ENCODE measurements at regions not wholly inside any gene's neighbourhood (a gene's known extent, or its start where the extent isn't known, plus 50 kb on each side); places are given as distances from the start of the nearest gene placed in this dataset.

- no peak for DNase-seq
Observed at GRCh38 chr5:105754056-105754455, 1916.7 kb downstream of the EFNA5 start.

DNA sequence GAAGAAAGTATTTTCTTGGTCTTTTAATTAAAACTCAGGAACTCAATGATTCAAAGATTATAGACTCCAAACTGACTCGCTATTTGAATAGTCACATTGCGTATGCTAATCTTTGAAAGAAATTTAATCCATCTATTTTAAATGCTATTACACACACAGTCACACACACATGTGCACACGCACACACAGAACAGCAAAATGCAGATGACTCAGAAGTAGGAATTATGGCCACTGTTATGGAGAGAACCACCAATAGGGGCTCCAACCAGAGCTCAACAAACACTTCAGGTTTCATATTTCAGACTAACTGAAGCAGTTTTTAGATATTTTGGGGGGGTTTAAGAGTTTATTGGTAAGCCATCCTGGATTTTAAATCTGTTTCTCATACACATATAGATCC is 1917.9 kb downstream of the EFNA5 start:
- no peak for DNase-seq

GRCh38 chr5:105751908-105752307 is 1918.8 kb downstream of the EFNA5 start:
- no peak for DNase-seq

GRCh38 chr5:105745111-105745510 is 1925.6 kb downstream of the EFNA5 start:
- DNase-seq, result no peak

- no peak for DNase-seq
Observed at GRCh38 chr5:105740242-105740641, 1930.5 kb downstream of the EFNA5 start.

- no peak for DNase-seq
Observed at GRCh38 chr5:105739732-105740131, 1931.0 kb downstream of the EFNA5 start.

DNA sequence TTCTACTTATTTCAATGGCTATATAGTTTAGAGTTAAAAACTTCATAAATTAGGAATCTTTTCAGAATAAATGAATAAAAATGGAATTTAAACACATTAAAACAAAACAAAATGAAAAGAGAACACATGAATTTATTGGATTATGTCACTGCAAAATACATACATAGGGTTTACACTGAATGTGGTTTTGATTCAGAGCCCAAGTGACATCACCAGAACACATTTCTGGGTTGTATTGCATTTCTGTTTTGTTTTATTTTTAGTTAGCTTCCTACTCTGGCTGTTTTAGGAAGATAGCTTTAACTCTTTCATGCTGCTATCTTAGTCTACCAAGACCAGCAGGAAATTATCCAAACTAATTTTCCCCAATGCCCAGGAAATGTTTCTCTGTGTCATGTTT is 1935.0 kb downstream of the EFNA5 start:
- DNase-seq, result no peak

- DNase-seq, result no peak
Observed at GRCh38 chr5:105730982-105731381, 1939.8 kb downstream of the EFNA5 start.

DNA sequence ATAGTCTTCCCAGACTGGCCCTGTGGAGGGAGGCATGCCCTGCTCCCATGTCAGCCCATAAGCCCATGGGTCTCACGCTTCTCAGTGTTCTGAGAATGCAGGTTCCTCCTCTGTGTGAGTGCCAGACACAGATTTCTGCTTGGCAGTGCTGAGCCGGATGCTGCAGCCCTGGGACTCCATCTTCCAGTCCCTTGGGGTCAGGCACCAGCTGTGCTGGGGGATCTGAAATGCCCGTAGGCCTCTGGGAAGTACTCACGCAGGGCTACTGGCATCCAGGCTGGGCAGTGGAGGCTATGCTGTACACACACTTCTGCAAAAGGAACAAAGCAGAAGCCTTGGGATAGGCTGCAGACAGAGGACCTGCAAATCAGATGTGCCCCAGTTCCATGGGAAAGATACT is 1944.6 kb downstream of the EFNA5 start:
- DNase-seq, result no peak

- no peak for DNase-seq
Observed at GRCh38 chr5:105708442-105708841, 1962.3 kb downstream of the EFNA5 start.

DNA sequence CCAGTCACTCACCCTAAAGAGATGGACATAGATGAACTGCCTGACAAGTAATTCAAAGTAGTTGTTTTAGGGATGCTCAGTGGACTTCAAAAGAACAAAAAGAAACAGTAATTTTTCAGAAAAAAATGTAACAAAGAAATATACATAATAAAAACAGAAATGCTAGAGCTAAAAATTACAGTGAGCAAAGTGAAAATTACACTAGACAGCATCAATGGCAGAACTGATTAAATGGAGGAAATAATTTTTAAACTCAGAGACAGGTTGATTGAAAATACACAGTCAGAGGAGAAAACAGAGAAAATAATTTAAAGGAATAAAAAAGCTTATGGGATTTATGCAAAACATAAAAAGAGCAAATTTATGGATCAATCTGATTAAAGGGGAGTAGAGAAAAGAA is 1968.4 kb downstream of the EFNA5 start:
- no peak for DNase-seq

DNA sequence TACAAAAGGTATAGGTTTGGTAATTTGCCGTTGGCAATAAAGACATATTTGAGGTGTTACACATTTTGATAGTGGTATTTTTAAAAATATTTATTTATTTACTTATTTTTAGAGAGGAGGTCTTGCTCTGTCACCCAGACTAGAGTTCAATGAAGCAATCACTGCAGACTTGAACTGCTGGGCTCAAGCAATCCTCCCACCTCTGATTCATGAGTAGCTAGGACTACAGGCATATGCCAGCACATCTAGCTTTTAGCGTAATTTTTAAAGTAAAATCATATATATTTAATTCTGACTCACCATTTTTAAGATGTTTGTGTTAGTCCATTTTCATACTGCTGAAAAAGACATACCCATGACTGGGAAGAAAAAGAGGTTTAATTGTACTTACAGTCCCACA is 1974.3 kb downstream of the EFNA5 start:
- DNase-seq, result no peak

- no peak for DNase-seq
Observed at GRCh38 chr5:105695941-105696340, 1974.8 kb downstream of the EFNA5 start.

DNA sequence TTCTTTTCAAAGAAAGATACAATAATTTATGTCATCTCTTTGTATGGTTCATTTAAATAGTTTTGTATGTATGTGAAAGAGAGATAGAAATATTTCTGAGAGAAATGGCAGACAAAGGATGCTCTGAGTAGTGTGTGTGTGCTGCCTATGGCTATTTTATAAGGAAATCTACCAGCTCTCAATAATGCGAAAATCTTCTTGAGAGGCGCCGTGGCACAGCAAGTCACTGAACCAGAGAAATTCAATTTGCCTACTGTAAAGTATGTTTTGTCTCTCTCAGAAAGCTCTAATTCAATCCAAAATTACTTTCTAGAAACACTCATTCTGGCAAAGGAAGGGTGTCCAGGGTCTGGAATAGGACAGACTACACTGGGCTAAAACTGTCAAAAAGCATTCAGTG is 1981.1 kb downstream of the EFNA5 start:
- DNase-seq, result no peak

GRCh38 chr5:105688227-105688792 is 1982.4 kb downstream of the EFNA5 start:
- no peak for DNase-seq

DNA sequence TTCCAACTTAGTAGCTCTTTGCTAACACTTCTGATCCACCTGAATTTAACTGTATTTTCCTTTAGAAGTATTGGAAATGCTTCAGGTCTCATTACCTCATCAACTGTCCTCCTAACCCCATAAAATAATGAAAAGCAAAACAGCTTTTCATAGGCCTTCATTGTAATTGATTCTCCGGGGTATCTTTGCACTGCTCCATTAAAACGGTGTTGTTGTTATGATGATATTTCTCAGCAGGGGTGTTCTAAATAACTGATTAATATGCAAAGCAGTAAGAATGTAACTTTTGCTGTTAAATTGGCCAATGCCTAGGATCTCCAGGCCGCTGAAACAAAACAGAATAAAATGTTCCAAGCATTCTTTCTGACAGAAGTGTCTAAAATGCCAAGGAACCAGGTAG is 1983.2 kb downstream of the EFNA5 start:
- DNase-seq, result no peak

DNA sequence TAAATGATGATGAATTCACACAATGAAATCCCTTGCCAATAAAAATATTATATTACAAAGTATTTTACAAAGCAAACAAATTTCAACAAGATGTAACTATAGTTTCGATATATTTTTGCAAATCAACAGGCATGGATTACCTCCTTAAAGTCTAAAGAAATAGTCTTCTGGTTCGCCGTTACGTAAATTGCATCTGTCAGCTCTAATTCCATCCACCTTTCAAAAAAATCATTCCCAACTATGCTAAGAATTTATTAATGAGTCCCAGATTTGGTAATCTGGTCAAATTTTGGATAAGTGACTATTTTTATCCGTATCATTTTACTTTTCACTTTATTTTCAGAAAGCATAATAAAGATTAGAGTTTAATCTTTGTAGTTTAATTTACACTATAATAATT is 1984.9 kb downstream of the EFNA5 start:
- DNase-seq, result no peak

- no peak for DNase-seq
Observed at GRCh38 chr5:105684799-105685198, 1985.9 kb downstream of the EFNA5 start.

DNA sequence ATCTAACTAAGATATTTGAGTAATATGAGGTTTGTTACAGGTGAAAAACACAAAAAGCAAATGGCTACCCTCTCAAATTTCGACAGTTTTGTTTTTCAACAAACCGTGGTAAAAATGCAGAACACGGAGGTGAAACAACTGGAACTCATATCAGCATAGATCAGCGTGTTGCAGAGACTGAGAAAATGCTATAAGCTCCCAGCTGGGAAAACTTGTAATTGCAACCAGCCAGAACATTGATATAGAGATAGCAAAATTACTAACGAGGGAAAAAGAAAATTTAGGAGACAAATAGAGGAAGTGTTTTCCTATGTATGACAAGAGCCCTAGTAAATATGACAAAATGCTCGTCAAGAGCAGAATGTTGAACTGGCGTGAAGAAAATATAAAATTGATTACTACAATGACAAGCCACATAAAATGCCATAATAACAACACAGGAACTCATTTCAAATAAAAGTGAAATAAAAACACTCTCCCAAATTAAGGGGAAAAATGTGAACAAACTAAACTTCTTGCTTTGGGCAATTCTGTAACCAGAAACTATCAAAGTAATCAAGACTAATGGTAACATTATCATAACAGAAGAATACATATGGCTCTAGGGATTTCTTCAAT is 1989.8 kb downstream of the EFNA5 start:
- no peak for DNase-seq

DNA sequence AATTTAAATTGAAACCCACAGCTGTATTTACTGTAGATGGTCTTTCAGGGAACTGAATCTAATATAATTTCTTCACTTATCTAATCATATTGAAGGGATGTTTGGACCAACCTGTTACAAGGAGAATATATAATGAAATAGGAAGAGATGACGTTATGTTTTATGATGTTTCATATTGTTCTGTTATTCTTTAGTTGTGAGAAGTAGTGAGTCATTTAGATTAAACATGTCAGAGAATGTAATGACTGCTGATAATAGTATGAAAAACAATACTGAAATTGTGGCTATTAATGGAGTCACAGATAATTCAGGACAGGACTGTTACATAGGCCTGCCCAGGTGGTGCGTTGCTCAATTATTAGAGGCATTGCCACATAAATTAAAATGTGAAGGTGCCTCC is 1993.4 kb downstream of the EFNA5 start:
- no peak for DNase-seq

GRCh38 chr5:105670596-105670995 is 2000.1 kb downstream of the EFNA5 start:
- DNase-seq, result no peak

- DNase-seq, result no peak
Observed at GRCh38 chr5:105663671-105664070, 2007.1 kb downstream of the EFNA5 start.

DNA sequence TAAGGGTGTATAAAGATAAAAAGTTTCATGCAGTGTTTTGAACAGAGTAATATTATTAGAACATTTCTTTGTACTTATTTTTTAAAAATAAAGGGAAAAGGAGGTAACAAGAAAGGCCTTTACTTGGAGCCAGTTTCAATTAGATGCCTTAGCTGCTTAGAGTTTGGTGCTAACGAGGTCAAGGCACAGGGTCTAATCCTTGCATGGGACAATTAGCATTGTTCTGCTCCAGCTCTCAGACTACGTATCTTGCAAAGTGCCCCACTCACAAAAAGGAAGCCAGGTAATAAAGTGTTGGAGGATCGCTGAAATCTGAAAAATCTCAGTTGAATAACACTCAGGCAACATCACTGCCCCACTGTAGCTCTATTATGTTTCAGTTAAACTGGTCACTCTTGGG is 2011.3 kb downstream of the EFNA5 start:
- no peak for DNase-seq

DNA sequence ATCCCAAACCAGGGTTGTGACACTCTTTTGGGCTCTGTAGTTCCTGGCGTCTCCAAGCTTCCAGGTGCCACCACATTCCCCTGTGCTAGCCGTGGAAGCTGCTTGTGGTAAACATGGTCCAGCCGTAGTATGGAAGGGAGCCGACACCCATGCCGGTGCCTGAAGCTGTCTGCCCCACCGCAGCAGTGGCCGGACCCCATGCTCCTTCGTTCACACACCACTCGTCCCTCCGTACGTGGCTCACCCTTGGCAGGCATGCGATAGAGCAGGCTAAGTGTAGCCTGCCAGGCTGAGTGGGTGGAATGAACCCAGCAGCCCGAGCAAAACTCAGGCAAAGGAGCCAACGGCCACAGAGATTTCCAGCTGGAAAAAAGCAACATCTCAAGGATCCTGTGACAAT is 2030.4 kb downstream of the EFNA5 start:
- DNase-seq, result no peak

- no peak for DNase-seq
Observed at GRCh38 chr5:105639511-105639910, 2031.2 kb downstream of the EFNA5 start.

Data from central memory CD4-positive, alpha-beta T cell (primary cell).